Panc1 (cell line): ENCODE measurements at regions not wholly inside any gene's neighbourhood (a gene's known extent, or its start where the extent isn't known, plus 50 kb on each side); places are given as distances from the start of the nearest gene placed in this dataset.

Experiments used
- POLR2AphosphoS5 ChIP-seq: IDR thresholded peaks from 2 replicates; pipeline ENCODE4 v1.6.1; 2012; ENCODE audit warnings: mild to moderate bottlenecking, low read depth, low read length, moderate library complexity
- TCF7L2 ChIP-seq: IDR thresholded peaks from 2 replicates; pipeline ENCODE4 v1.6.1; 2011; ENCODE audit warnings: mild to moderate bottlenecking, low read depth, low read length, inconsistent platforms
- TF ChIP-seq, protein P1 (sequence below): fragments of 450-650 bp; IDR thresholded peaks from 2 replicates; pipeline ENCODE4 v1.5.1; 2017; ENCODE audit warnings: mild to moderate bottlenecking
- TF ChIP-seq, protein P2 (sequence below), 2 experiments: IDR thresholded peaks; 2 replicates each; pipeline ENCODE4 v1.6.1; 2011 to 2012; ENCODE audit warnings: low read depth in 2 of 2, control low read depth in 1 of 2, low read length in 1 of 2, mild to moderate bottlenecking in 1 of 2, moderate library complexity in 1 of 2; ENCODE audit not compliant: insufficient read depth in 1 of 2

DNA sequence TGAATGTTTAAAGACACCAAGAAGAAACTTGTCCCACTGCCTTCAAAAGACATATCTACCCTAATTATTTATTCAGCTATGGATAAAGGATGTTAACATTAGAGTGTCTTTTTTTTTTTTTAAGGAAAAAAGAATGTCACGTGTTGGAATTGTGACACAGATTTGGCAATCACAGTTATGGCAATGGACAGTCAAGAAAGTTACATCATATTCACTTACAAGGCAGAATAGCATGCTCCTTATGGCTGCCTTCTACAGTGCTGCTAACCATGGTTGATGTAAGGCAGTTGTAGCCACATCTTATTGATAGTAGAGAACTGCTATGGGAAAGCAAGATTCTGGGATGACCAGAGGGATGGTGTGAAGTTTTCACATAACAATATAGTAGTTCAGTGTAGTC, 128.8 kb upstream of the ZBTB20 start:
- no peak for TF ChIP-seq POLR2AphosphoS5
- TF ChIP-seq, protein P1, sequence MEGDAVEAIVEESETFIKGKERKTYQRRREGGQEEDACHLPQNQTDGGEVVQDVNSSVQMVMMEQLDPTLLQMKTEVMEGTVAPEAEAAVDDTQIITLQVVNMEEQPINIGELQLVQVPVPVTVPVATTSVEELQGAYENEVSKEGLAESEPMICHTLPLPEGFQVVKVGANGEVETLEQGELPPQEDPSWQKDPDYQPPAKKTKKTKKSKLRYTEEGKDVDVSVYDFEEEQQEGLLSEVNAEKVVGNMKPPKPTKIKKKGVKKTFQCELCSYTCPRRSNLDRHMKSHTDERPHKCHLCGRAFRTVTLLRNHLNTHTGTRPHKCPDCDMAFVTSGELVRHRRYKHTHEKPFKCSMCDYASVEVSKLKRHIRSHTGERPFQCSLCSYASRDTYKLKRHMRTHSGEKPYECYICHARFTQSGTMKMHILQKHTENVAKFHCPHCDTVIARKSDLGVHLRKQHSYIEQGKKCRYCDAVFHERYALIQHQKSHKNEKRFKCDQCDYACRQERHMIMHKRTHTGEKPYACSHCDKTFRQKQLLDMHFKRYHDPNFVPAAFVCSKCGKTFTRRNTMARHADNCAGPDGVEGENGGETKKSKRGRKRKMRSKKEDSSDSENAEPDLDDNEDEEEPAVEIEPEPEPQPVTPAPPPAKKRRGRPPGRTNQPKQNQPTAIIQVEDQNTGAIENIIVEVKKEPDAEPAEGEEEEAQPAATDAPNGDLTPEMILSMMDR, result no peak
- TF ChIP-seq, protein P2, sequence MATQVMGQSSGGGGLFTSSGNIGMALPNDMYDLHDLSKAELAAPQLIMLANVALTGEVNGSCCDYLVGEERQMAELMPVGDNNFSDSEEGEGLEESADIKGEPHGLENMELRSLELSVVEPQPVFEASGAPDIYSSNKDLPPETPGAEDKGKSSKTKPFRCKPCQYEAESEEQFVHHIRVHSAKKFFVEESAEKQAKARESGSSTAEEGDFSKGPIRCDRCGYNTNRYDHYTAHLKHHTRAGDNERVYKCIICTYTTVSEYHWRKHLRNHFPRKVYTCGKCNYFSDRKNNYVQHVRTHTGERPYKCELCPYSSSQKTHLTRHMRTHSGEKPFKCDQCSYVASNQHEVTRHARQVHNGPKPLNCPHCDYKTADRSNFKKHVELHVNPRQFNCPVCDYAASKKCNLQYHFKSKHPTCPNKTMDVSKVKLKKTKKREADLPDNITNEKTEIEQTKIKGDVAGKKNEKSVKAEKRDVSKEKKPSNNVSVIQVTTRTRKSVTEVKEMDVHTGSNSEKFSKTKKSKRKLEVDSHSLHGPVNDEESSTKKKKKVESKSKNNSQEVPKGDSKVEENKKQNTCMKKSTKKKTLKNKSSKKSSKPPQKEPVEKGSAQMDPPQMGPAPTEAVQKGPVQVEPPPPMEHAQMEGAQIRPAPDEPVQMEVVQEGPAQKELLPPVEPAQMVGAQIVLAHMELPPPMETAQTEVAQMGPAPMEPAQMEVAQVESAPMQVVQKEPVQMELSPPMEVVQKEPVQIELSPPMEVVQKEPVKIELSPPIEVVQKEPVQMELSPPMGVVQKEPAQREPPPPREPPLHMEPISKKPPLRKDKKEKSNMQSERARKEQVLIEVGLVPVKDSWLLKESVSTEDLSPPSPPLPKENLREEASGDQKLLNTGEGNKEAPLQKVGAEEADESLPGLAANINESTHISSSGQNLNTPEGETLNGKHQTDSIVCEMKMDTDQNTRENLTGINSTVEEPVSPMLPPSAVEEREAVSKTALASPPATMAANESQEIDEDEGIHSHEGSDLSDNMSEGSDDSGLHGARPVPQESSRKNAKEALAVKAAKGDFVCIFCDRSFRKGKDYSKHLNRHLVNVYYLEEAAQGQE (IDR thresholded peaks at IDR 0.05; ENCODE audit: insufficient read depth in 1 of 2, low read depth in 2 of 2, low read length in 1 of 2), result no peak
- no peak for TF ChIP-seq TCF7L2
